Neural cell (in vitro differentiated cells): ENCODE measurements at regions not wholly inside any gene's neighbourhood (a gene's known extent, or its start where the extent isn't known, plus 50 kb on each side); places are given as distances from the start of the nearest gene placed in this dataset.

Source experiments
- H2AFZ ChIP-seq: fragments of 200-600, 300-800 bp; sonication (generic), shearing (Covaris generic); 2 replicates; pipeline ENCODE4 v1.6.0; 2014; ENCODE audit warnings: low read depth, mild to moderate bottlenecking, antibody characterized with exemption, low read length, moderate library complexity
- H3F3A ChIP-seq: fragments of 200-600 bp; shearing (Covaris generic); 2 replicates; pipeline ENCODE4 v1.6.1; 2016; ENCODE audit warnings: mild to moderate bottlenecking, moderate library complexity, mixed read lengths, antibody characterized with exemption, low read length; ENCODE audit not compliant: insufficient read depth, poor library complexity, severe bottlenecking
- H3K27ac ChIP-seq: fragments of 200-600, 300-800 bp; sonication (generic), shearing (Covaris generic); 2 replicates; pipeline ENCODE4 v1.5.1; 2014; ENCODE audit warnings: mild to moderate bottlenecking, low read length, moderate library complexity
- H3K27me3 ChIP-seq: fragments of 300-800, 200-600 bp; sonication (generic), shearing (Covaris generic); 2 replicates; pipeline ENCODE4 v1.6.0; 2014; ENCODE audit warnings: mild to moderate bottlenecking, low read depth, low read length, moderate library complexity; ENCODE audit not compliant: insufficient read depth
- H3K36me3 ChIP-seq: fragments of 300-800, 200-600 bp; sonication (generic), shearing (Covaris generic); 2 replicates; pipeline ENCODE4 v1.5.1; 2014; ENCODE audit warnings: mild to moderate bottlenecking, antibody characterized with exemption, low read length, moderate library complexity; ENCODE audit not compliant: insufficient read depth
- H3K4me2 ChIP-seq: fragments of 300-800, 200-600 bp; sonication (generic), shearing (Covaris generic); 2 replicates; pipeline ENCODE4 v1.6.0; 2014; ENCODE audit warnings: mild to moderate bottlenecking, low read length
- H3K4me3 ChIP-seq: fragments of 300-800, 200-600 bp; sonication (generic), shearing (Covaris generic); 2 replicates; pipeline ENCODE4 v1.5.1; 2014; ENCODE audit warnings: mild to moderate bottlenecking, low read length, moderate library complexity
- H3K79me2 ChIP-seq: fragments of 200-600 bp; shearing (Covaris generic); replicated peaks from 2 replicates; pipeline ENCODE4 v1.6.0; 2014; ENCODE audit warnings: mild to moderate bottlenecking, low read length, moderate library complexity; ENCODE audit not compliant: insufficient read depth
- H3K9ac ChIP-seq: fragments of 300-800, 200-600 bp; sonication (generic), shearing (Covaris generic); 2 replicates; pipeline ENCODE4 v1.6.1; 2016; ENCODE audit warnings: mild to moderate bottlenecking, low read length, mixed read lengths
- H3K9me2 ChIP-seq: fragments of 200-600 bp; shearing (Covaris generic); 2 replicates; pipeline ENCODE4 v1.6.1; 2016; ENCODE audit warnings: mild to moderate bottlenecking, low read length, mixed read lengths; ENCODE audit not compliant: insufficient read depth
- H3K9me3 ChIP-seq: fragments of 200-600, 300-800 bp; sonication (generic), shearing (Covaris generic); 2 replicates; pipeline ENCODE4 v1.6.1; 2016; ENCODE audit warnings: mild to moderate bottlenecking, mixed run types, low read length, moderate library complexity, mixed read lengths
- H4K20me1 ChIP-seq: fragments of 200-600 bp; shearing (Covaris generic); 2 replicates; pipeline ENCODE4 v1.6.1; 2016; ENCODE audit warnings: mild to moderate bottlenecking, mixed run types; ENCODE audit not compliant: insufficient read depth
- EP300 ChIP-seq: fragments of 450-650 bp; conservative IDR thresholded peaks from 2 replicates; pipeline ENCODE4 v1.6.1; 2014; ENCODE audit warnings: antibody characterized with exemption, mild to moderate bottlenecking, moderate library complexity; ENCODE audit not compliant: poor library complexity, severe bottlenecking
- EZH2 ChIP-seq: fragments of 200-600, 300-800 bp; shearing (Covaris generic), sonication (generic); IDR thresholded peaks from 2 replicates; pipeline ENCODE4 v1.6.1; 2014; ENCODE audit warnings: antibody characterized with exemption, low read length, borderline replicate concordance, mild to moderate bottlenecking; ENCODE audit not compliant: insufficient read depth, poor library complexity, severe bottlenecking
- MXI1 ChIP-seq: fragments of 450-650 bp; conservative IDR thresholded peaks from 2 replicates; pipeline ENCODE4 v1.6.1; 2014; ENCODE audit warnings: antibody characterized with exemption, mild to moderate bottlenecking; ENCODE audit not compliant: poor library complexity, severe bottlenecking
- POLR2AphosphoS5 ChIP-seq: IDR thresholded peaks from 2 replicates; pipeline ENCODE4 v1.6.1; 2012
- RAD21 ChIP-seq: fragments of 450-650 bp; conservative IDR thresholded peaks from 2 replicates; pipeline ENCODE4 v1.6.1; 2014; ENCODE audit warnings: antibody characterized with exemption, mild to moderate bottlenecking, moderate library complexity
- SMC3 ChIP-seq: fragments of 450-650 bp; conservative IDR thresholded peaks from 2 replicates; pipeline ENCODE4 v1.6.1; 2014; ENCODE audit warnings: antibody characterized with exemption, mild to moderate bottlenecking, moderate library complexity; ENCODE audit not compliant: poor library complexity
- TF ChIP-seq, protein P1 (sequence below): fragments of 450-650 bp; IDR thresholded peaks from 2 replicates; pipeline ENCODE4 v1.5.1; 2014; ENCODE audit warnings: antibody characterized with exemption, mild to moderate bottlenecking, moderate library complexity; ENCODE audit not compliant: poor library complexity, severe bottlenecking
- TF ChIP-seq, protein P2 (sequence below): IDR thresholded peaks from 2 replicates; pipeline ENCODE4 v1.6.1; 2012; ENCODE audit warnings: borderline replicate concordance

DNA sequence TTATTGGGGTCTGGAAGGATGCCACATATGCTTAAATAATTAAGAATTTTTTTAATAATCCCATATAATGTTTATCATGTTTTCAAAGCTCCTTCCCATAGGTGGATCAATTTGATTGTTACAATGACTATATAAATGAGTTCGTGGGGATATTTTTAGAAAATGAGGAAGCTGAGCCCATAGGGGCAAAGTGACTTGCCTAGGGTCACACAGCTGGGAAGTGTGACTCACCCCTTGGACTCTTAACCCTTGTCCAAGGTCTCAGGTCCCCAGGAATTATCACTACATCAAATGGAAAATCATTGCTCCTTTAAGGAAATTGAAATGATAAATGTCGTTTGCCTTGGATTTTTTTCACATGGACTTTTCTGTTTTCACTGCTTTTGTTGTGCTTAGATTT is 161.2 kb upstream of the RGMA start:
- peak overlapping the region; percentile 47 for H3K27ac ChIP-seq
- H3K9me2 ChIP-seq: no peaks in the 10 kb centered on the region
- H3K9me3 ChIP-seq: no peaks in the 10 kb centered on the region
- no peak overlapping the region for H3K4me3 ChIP-seq
- no peaks in the 10 kb centered on the region for H3K36me3 ChIP-seq
- no peaks in the 10 kb centered on the region for H3F3A ChIP-seq
- H4K20me1 ChIP-seq: no peaks in the 10 kb centered on the region
- H3K27me3 ChIP-seq: no peaks in the 10 kb centered on the region
- no peaks in the 10 kb centered on the region for H3K79me2 ChIP-seq
- H2AFZ ChIP-seq: no peak overlapping the region
- no peak overlapping the region for H3K4me2 ChIP-seq
- TF ChIP-seq EZH2 (no peak), SMC3 (no peak)
- H3K9ac ChIP-seq: no peak overlapping the region

DNA sequence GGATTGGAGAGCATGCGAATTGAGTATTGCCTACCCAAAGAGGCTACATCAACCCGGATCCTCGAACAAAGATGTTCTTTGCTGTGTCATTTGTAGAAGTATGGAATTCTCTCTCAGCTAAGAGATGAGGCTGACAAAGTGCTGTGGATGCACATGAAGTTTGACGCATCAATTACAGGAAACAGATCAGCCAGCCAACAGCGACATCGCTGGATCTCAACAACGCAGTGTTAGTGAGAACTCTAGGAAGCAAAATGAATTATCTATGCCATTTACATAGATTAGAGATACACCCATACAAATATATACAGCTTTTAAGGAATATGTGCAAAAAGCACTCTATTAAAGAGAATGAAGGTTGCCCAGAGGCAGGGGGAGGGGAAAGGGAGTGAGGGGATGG is 160.6 kb upstream of the RGMA start:
- no peaks in the 10 kb centered on the region for H4K20me1 ChIP-seq
- peak overlapping the region; percentile 47 for H3K27ac ChIP-seq
- H3K9me3 ChIP-seq: no peaks in the 10 kb centered on the region
- no peaks in the 10 kb centered on the region for H3K79me2 ChIP-seq
- no peaks in the 10 kb centered on the region for H3F3A ChIP-seq
- no peaks in the 10 kb centered on the region for H3K9me2 ChIP-seq
- no peaks in the 10 kb centered on the region for H3K27me3 ChIP-seq
- H3K4me3 ChIP-seq: peak overlapping the region; percentile 27
- H2AFZ ChIP-seq: no peak overlapping the region
- H3K4me2 ChIP-seq: no peak overlapping the region
- H3K9ac ChIP-seq: no peak overlapping the region
- TF ChIP-seq MXI1 (no peak), EP300 (peak; percentile 15), SMC3 (peak; percentile 59), RAD21 (peak; percentile 69), POLR2AphosphoS5 (peak; percentile 56), EZH2 (no peak)
- TF ChIP-seq, protein P1, sequence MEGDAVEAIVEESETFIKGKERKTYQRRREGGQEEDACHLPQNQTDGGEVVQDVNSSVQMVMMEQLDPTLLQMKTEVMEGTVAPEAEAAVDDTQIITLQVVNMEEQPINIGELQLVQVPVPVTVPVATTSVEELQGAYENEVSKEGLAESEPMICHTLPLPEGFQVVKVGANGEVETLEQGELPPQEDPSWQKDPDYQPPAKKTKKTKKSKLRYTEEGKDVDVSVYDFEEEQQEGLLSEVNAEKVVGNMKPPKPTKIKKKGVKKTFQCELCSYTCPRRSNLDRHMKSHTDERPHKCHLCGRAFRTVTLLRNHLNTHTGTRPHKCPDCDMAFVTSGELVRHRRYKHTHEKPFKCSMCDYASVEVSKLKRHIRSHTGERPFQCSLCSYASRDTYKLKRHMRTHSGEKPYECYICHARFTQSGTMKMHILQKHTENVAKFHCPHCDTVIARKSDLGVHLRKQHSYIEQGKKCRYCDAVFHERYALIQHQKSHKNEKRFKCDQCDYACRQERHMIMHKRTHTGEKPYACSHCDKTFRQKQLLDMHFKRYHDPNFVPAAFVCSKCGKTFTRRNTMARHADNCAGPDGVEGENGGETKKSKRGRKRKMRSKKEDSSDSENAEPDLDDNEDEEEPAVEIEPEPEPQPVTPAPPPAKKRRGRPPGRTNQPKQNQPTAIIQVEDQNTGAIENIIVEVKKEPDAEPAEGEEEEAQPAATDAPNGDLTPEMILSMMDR: peak; percentile 61
- H3K36me3 ChIP-seq: no peaks in the 10 kb centered on the region

DNA sequence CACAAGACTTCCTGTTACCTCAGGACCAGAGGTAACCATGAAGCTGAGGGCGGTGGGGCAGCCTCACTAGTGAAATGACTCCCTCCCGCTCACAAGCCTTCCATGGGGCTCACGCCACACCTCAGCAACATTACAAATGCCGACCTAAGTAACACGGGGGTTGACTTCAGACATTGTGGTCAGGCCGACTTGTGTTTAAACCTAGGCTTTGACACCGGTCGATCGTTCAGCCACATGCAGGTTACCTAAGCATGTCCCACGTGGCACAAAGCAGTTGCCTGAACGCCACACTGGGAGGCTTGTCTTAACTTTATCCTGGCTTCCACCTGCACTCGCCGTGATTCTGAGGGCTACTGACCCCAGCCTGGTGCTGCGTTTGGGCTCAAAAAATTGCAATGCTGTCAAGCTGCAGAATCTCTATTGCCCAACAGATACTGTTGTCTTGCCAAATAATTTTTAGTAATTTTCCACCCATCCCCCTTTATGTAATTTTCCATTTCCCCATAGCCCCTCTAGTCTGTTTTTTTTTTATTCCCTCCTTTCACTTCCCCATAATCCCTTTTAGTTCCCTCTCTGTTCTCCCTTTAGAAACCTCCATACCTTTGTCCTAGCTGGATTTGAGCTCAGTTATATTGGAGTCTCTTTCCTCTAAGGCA is 158.6 kb upstream of the RGMA start:
- Histone ChIP-seq H3K79me2 (no peaks in the 10 kb centered on the region), H4K20me1 (no peaks in the 10 kb centered on the region), H3K9me2 (no peaks in the 10 kb centered on the region), H3K4me3 (no peak overlapping the region), H2AFZ (no peak overlapping the region), H3K36me3 (no peaks in the 10 kb centered on the region), H3K27ac (no peak overlapping the region), H3K9ac (no peak overlapping the region), H3K4me2 (no peak overlapping the region), H3K9me3 (no peaks in the 10 kb centered on the region), H3K27me3 (no peaks in the 10 kb centered on the region), H3F3A (no peaks in the 10 kb centered on the region)
- TF ChIP-seq, protein P2, sequence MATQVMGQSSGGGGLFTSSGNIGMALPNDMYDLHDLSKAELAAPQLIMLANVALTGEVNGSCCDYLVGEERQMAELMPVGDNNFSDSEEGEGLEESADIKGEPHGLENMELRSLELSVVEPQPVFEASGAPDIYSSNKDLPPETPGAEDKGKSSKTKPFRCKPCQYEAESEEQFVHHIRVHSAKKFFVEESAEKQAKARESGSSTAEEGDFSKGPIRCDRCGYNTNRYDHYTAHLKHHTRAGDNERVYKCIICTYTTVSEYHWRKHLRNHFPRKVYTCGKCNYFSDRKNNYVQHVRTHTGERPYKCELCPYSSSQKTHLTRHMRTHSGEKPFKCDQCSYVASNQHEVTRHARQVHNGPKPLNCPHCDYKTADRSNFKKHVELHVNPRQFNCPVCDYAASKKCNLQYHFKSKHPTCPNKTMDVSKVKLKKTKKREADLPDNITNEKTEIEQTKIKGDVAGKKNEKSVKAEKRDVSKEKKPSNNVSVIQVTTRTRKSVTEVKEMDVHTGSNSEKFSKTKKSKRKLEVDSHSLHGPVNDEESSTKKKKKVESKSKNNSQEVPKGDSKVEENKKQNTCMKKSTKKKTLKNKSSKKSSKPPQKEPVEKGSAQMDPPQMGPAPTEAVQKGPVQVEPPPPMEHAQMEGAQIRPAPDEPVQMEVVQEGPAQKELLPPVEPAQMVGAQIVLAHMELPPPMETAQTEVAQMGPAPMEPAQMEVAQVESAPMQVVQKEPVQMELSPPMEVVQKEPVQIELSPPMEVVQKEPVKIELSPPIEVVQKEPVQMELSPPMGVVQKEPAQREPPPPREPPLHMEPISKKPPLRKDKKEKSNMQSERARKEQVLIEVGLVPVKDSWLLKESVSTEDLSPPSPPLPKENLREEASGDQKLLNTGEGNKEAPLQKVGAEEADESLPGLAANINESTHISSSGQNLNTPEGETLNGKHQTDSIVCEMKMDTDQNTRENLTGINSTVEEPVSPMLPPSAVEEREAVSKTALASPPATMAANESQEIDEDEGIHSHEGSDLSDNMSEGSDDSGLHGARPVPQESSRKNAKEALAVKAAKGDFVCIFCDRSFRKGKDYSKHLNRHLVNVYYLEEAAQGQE: no peak
- no peak for TF ChIP-seq SMC3
